ENCODE measurements at regions not wholly inside any gene's neighbourhood (a gene's known extent, or its start where the extent isn't known, plus 50 kb on each side); places are given as distances from the start of the nearest gene placed in this dataset.
A peak's percentile ranks its signal among the peaks of the same experiment; 100 is the strongest.

DNA sequence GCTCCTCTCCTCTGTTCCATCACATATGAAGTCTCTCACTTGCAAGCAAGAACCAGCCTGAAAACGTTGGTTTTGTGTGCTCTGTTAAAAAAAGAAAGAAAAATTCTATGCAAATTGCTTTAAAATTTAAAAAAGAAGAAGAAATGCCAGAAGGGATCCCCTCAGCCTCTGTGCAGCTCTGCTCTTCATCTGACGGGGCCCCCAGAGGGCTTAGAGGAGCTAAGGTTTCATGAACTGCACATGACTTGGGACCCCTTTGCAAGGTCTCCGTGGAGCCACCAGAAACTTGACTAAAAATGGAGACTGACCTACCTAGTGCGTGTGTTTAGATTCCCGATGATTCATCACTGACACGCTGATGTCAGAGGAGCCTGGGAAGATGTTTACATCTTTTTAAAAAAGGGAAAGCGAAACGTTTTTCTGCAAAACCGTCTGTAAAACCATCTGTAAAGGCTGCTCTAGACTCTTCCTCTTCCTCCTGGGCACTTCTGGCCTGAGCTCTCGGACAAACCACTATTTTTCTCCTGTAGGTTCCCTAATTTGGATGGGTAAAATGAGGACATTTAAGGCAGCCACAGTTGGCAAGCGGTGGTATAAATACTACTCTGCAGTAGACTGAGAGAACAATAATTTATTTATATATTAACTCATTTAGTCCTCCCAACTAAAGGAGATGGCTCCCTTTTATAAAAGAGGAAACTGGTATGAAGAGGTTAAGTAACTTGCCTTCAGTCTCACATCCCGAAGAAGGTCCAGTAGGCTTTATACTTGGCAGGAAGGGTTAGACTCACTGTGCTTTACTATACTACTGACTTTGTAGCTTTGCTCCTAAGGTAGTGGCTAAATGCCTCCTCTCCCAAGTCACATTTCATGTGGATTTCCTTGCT is 67.2 kb upstream of the POLG start:
- no peaks in the 10 kb centered on the region for H3K36me3 ChIP-seq
- H3K4me3 ChIP-seq = no peak overlapping the region
- TF ChIP-seq, protein P1, sequence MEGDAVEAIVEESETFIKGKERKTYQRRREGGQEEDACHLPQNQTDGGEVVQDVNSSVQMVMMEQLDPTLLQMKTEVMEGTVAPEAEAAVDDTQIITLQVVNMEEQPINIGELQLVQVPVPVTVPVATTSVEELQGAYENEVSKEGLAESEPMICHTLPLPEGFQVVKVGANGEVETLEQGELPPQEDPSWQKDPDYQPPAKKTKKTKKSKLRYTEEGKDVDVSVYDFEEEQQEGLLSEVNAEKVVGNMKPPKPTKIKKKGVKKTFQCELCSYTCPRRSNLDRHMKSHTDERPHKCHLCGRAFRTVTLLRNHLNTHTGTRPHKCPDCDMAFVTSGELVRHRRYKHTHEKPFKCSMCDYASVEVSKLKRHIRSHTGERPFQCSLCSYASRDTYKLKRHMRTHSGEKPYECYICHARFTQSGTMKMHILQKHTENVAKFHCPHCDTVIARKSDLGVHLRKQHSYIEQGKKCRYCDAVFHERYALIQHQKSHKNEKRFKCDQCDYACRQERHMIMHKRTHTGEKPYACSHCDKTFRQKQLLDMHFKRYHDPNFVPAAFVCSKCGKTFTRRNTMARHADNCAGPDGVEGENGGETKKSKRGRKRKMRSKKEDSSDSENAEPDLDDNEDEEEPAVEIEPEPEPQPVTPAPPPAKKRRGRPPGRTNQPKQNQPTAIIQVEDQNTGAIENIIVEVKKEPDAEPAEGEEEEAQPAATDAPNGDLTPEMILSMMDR (IDR thresholded peaks at IDR 0.05; ENCODE audit: low read depth, low read length) = no peak
- H3K27me3 ChIP-seq = peaks cover 100% of the 10 kb centered on the region
- H3K27ac ChIP-seq = no peak overlapping the region
- no peaks in the 10 kb centered on the region for H3K9me3 ChIP-seq (ENCODE audit: low read depth)
- H3K4me1 ChIP-seq (ENCODE audit: low read depth) = no peaks in the 10 kb centered on the region
- peak in 1 of 2 donors; percentile 40 for DNase-seq (ENCODE audit: low read depth in 1 of 2, low spot score in 1 of 2)

DNA sequence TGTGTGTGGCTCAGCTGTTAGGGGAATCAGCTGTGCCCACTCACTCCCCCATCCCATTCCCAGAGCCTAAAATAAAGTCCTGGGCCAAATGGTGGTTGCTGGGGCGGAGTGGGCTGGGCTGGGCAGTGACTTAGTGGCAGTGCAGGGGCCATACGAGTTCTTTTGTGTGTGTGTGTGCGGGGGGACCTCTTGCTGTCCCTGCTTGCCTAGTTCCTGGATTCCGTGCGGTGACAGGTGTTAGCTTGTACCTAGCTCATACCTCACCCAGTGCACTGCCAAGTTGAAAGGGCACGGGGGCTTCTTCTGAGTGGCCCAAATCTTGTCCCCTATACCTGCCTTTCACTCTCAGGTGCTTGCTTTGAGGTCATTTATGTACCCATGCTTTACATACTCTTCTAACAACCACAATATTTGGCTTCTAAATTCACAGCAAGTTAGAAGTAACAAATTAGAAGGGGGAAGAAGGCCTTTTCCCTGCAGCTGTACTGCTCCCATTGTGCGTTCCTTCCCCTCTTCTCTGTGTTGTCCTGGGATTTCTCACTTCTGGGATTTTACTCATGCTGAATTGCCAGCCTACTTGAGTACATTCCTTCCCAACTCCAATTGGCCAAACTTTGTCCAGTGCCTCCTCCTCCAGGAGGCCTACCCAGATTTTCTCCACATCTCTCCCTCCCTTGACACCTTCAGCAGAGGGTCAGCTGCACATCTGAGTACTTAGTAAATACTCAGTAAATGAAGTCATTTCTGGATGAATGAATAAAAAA is 66.3 kb upstream of the POLG start:
- H3K4me3 ChIP-seq = no peak overlapping the region
- H3K27ac ChIP-seq = no peak overlapping the region
- no peaks in the 10 kb centered on the region for H3K4me1 ChIP-seq (ENCODE audit: low read depth)
- TF ChIP-seq, protein P1 (IDR thresholded peaks at IDR 0.05; ENCODE audit: low read depth, low read length) = no peak
- DNase-seq (ENCODE audit: low read depth in 1 of 2, low spot score in 1 of 2) = no peak
- peaks cover 100% of the 10 kb centered on the region for H3K27me3 ChIP-seq
- no peaks in the 10 kb centered on the region for H3K9me3 ChIP-seq (ENCODE audit: low read depth)
- no peaks in the 10 kb centered on the region for H3K36me3 ChIP-seq

DNA sequence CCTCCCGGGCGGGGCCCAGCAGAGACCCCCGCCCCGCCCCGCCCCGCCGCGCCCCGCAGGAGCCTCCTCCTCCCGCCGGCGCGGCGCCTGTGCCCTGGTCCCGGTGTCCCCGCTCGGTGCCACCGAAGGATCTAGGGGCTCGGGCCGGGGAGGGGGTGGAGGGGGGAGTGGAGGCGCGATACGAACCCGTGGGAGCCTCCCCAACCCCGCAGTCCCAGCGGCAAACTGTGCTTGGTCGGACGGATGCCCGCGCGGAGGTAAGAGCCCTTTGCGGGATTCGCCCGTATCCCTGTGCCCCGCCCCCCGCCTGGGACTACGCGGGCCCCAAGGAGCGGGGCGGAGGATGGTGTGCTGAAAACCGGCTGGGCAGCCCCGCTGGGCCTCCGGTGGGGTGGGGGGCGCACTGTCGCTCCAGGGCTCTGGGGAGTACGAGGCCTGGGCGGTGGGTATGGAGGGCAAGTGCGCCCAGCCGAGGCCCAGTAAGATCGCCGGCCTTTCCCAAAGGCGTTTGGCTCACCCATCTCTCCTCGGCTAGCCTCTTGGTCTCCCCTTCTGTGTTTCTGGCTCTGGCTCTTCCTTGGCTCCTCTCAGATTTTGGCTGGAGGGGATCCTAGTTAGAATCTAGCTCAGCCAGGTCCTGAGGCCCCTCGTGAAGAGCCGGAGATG is 65.6 kb upstream of the POLG start:
- no peaks in the 10 kb centered on the region for H3K9me3 ChIP-seq (ENCODE audit: low read depth)
- peaks cover 100% of the 10 kb centered on the region for H3K27me3 ChIP-seq
- H3K27ac ChIP-seq = no peak overlapping the region
- TF ChIP-seq, protein P1 (IDR thresholded peaks at IDR 0.05; ENCODE audit: low read depth, low read length) = no peak
- peak overlapping the region; percentile 18 for H3K4me3 ChIP-seq
- H3K36me3 ChIP-seq = no peaks in the 10 kb centered on the region
- H3K4me1 ChIP-seq (ENCODE audit: low read depth) = no peaks in the 10 kb centered on the region
- no peak for DNase-seq (ENCODE audit: low read depth in 1 of 2, low spot score in 1 of 2)

DNA sequence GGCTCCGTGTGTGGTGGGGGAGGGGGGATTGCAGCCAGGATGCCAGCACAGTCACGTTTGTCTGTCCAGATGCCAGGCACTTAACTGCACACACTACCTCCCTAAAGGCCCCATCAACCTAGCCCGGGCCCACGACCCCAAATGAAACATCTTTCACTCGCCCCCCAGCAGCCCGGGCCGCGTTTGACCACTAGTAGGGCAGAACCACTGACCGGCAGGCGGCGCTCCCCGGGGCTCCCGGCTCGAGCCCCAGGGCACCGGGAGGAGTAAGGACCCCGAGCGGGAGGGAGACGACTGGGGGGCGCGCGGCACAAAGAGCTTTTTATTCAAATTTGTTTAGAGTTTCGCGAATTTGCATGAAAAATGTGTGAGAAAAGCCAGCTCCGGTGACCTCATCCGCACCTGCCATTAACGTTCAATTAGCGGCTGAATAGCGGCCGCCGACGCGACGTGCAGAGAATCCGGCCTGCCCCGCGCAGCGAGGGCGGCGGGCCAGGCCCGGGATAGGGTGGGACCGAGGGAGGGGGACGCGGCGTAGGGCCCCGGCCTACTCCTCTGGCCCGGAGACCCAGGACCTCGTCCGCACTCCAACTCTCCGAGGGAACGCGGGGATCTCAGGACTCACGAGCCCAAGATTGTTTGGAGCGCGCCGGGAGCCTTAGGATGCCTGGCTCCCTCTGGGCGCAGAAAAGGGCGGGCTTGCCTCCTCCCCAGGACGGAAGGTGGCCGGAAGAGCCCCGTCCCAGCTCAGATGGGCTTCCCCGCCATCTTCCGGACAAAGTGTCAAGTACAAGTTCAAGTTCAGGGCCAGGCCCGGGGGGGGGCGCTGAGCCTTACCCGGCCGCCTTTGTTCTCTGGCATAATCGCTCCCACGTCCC is 64.9 kb upstream of the POLG start:
- H3K4me3 ChIP-seq = peak overlapping the region; percentile 18
- no peaks in the 10 kb centered on the region for H3K4me1 ChIP-seq (ENCODE audit: low read depth)
- DNase-seq (ENCODE audit: low read depth in 1 of 2, low spot score in 1 of 2) = peak in 1 of 2 donors; percentile 39
- no peak overlapping the region for H3K27ac ChIP-seq
- peaks cover 100% of the 10 kb centered on the region for H3K27me3 ChIP-seq
- H3K9me3 ChIP-seq (ENCODE audit: low read depth) = no peaks in the 10 kb centered on the region
- H3K36me3 ChIP-seq = no peaks in the 10 kb centered on the region
- TF ChIP-seq, protein P1 (IDR thresholded peaks at IDR 0.05; ENCODE audit: low read depth, low read length) = peak; percentile 64

DNA sequence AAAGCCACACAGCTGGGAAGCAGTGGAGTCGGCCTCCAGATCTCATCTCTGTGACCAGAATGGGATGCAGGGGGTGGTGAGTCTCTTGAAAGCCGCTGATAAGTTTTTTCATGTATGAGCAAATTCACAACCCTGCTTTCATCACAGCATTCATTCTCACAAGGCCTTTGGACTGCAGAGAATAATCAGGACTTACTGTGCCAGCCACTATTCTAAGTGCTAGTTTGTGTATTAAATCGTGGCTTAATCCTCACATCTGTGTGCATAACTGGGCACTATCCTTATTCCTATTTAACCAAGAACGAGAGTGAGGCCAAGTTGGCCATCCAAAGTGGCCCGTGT is 64.2 kb upstream of the POLG start:
- no peak overlapping the region for H3K27ac ChIP-seq
- no peak overlapping the region for H3K4me3 ChIP-seq
- H3K9me3 ChIP-seq (ENCODE audit: low read depth) = no peaks in the 10 kb centered on the region

More for the DNA sequence above, 64.2 kb upstream of the POLG start:
- no peaks in the 10 kb centered on the region for H3K4me1 ChIP-seq (ENCODE audit: low read depth)
- DNase-seq (ENCODE audit: low read depth in 1 of 2, low spot score in 1 of 2) = no peak
- no peaks in the 10 kb centered on the region for H3K36me3 ChIP-seq
- TF ChIP-seq, protein P1 (IDR thresholded peaks at IDR 0.05; ENCODE audit: low read depth, low read length) = no peak
- H3K27me3 ChIP-seq = peaks cover 100% of the 10 kb centered on the region

All from cardiac muscle cell (in vitro differentiated cells and primary cell).